VCaP (cell line): ENCODE measurements at regions not wholly inside any gene's neighbourhood (a gene's known extent, or its start where the extent isn't known, plus 50 kb on each side); places are given as distances from the start of the nearest gene placed in this dataset.

ENCODE experiments used
- H3K27ac ChIP-seq: fragments of 450-650 bp; 2 replicates; pipeline ENCODE4 v1.5.1; 2017
- TF ChIP-seq, protein P1 (sequence below): fragments of 450-650 bp; conservative IDR thresholded peaks from 2 replicates; pipeline ENCODE4 v1.5.1; 2017; ENCODE audit warnings: mild to moderate bottlenecking, moderate library complexity

- TF ChIP-seq, protein P1, sequence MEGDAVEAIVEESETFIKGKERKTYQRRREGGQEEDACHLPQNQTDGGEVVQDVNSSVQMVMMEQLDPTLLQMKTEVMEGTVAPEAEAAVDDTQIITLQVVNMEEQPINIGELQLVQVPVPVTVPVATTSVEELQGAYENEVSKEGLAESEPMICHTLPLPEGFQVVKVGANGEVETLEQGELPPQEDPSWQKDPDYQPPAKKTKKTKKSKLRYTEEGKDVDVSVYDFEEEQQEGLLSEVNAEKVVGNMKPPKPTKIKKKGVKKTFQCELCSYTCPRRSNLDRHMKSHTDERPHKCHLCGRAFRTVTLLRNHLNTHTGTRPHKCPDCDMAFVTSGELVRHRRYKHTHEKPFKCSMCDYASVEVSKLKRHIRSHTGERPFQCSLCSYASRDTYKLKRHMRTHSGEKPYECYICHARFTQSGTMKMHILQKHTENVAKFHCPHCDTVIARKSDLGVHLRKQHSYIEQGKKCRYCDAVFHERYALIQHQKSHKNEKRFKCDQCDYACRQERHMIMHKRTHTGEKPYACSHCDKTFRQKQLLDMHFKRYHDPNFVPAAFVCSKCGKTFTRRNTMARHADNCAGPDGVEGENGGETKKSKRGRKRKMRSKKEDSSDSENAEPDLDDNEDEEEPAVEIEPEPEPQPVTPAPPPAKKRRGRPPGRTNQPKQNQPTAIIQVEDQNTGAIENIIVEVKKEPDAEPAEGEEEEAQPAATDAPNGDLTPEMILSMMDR: no peak
Measured at GRCh38 chr7:126140858-126141466, 1111.8 kb downstream of the GRM8 start.

DNA sequence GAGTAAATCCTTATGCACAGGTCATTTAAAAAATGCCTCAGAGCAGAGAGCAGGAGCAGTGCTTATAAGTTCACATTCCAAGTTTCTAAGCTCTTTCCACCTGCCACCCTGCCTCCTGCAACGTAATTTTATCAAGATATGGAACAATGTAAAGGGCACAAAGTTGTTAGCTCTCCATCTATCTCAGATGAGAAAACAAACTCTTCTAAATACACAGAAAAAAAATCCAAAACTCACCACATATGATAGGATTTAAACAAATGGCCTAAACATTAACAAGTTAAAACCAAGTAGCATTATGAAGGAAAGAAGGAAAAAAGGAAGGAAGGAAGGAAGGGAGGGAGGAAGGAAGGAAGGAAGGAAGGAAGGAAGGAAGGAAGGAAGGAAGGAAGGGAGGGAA lies 1132.8 kb downstream of the GRM8 start:
- TF ChIP-seq, protein P1: no peak

More at GRCh38 chr7:126140858-126141466, 1111.8 kb downstream of the GRM8 start:
- H3K27ac ChIP-seq: no peak overlapping the region

DNA sequence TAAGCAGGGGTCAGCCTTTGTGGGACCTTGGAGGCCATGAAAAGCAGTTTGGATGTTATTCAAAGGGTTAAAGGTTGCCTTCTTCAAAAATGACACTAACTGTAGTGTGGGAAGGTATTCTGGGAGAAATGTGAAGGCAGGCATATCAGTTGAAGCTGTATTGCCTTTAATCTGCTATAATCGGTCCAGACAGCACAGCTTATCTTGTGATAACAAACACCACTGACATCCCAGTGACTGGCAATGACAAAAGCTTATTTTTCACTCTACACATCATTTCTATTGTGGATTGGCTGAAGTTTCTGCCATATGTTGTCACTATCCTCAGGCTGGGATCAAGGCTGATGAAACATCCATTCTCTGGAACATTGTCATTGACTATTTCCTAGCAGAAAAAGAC lies 1149.2 kb downstream of the GRM8 start:
- TF ChIP-seq, protein P1: no peak
- H3K27ac ChIP-seq: no peak overlapping the region

More for the DNA sequence above, 1132.8 kb downstream of the GRM8 start:
- no peak overlapping the region for H3K27ac ChIP-seq

GRCh38 chr7:126083014-126083413 lies 1153.4 kb upstream of the POT1 start:
- no peak overlapping the region for H3K27ac ChIP-seq
- TF ChIP-seq, protein P1: no peak

DNA sequence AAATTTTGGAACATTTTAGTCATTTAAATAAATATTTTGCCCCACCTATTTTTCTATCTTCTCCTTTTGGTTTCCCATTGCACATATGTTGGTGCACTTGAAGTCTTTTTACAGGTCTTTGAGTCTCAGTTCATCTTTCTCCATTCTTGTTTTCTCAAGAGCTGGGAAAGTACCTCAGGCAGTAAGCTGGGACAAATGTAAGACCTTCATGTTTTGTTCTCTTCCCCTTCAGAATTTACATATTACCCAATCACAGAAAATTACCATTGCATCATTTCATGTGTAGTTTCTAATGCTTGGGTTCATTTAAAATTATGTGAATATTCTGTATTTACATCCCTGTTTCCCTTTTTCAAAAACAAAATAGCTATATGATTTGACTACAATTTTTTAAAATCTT lies 1150.0 kb upstream of the POT1 start:
- H3K27ac ChIP-seq: no peak overlapping the region
- TF ChIP-seq, protein P1: no peak

DNA sequence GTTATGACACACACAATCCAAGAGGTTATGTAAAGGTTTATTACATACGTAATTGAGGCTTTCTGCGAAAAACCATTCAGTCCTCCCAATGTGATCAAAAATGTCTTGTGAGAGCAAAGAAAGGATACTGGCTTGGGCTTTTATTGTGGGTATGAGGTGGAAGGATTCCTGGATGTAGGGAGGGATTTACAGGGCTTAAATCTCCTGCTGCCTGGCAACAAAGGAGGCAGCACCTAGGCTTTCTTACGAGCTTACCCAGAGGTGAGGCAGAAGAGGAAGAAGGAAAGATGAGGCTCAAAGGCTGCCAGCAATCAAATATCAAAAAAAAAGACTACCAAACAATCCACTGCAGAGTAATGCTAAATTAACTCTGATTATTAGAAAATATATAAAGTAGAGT lies 1149.5 kb upstream of the POT1 start:
- TF ChIP-seq, protein P1: no peak

DNA sequence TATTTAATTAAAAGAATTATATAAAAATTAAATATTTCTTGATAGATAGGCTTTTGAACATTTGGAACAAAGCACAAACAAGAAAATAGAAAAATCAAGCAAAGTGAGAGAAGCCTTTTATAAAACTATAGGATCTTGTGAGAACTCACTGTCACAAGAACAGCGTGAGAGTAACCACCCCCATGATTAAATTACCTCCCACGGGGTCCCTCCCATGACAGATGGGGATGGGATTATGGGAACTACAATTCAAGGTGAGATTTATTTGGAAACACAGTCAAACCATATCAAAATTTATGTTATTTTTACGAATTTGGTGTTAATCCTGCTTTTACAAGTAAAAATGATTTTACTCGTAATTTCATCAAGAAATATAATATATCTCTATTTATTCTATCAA lies 1136.1 kb upstream of the POT1 start:
- TF ChIP-seq, protein P1: no peak
- no peak overlapping the region for H3K27ac ChIP-seq

More for the DNA sequence above, 1149.5 kb upstream of the POT1 start:
- no peak overlapping the region for H3K27ac ChIP-seq
